Osteoblast (primary cell): ENCODE measurements at regions not wholly inside any gene's neighbourhood (a gene's known extent, or its start where the extent isn't known, plus 50 kb on each side); places are given as distances from the start of the nearest gene placed in this dataset.

Experiments used
- DNase-seq: peaks from one replicate; pipeline ENCODE4 v3.0.0; 2011; ENCODE audit warnings: low spot score, mixed read lengths; ENCODE audit not compliant: insufficient read length; ENCODE audit errors: missing footprints
- H2AFZ ChIP-seq: 2 replicates; pipeline ENCODE4 v1.6.0; 2011; ENCODE audit warnings: mild to moderate bottlenecking, low read length
- H3K27ac ChIP-seq: 2 replicates; pipeline ENCODE4 v1.5.1; 2011; ENCODE audit warnings: mild to moderate bottlenecking, low read depth, low read length, moderate library complexity
- H3K27me3 ChIP-seq: 2 replicates; pipeline ENCODE4 v1.6.0; 2012; ENCODE audit warnings: mild to moderate bottlenecking, control low read depth, inconsistent platforms, low read length, moderate library complexity; ENCODE audit not compliant: insufficient read depth
- H3K36me3 ChIP-seq: 2 replicates; pipeline ENCODE4 v1.5.1; 2011; ENCODE audit warnings: mild to moderate bottlenecking, low read length, control low read depth, moderate library complexity; ENCODE audit not compliant: insufficient read depth
- H3K4me1 ChIP-seq: 2 replicates; pipeline ENCODE4 v1.5.1; 2011; ENCODE audit warnings: mild to moderate bottlenecking, low read length, control low read depth, moderate library complexity; ENCODE audit not compliant: insufficient read depth
- H3K4me2 ChIP-seq: 2 replicates; pipeline ENCODE4 v1.6.0; 2011; ENCODE audit warnings: mild to moderate bottlenecking, low read length; ENCODE audit not compliant: insufficient read depth
- H3K4me3 ChIP-seq: fragments of 200-600 bp; sonication (generic); 3 replicates; pipeline ENCODE4 v1.5.1; 2012; ENCODE audit warnings: mild to moderate bottlenecking, low read length, inconsistent platforms; ENCODE audit not compliant: insufficient read depth
- H3K79me2 ChIP-seq: 2 replicates; pipeline ENCODE4 v1.6.0; 2012; ENCODE audit warnings: mild to moderate bottlenecking, low read length, control low read depth, inconsistent platforms; ENCODE audit not compliant: insufficient read depth
- H3K9me3 ChIP-seq: 2 replicates; pipeline ENCODE4 v1.5.1; 2011; ENCODE audit warnings: low read depth, low read length, control low read depth
- H4K20me1 ChIP-seq: 2 replicates; pipeline ENCODE4 v1.6.0; 2012; ENCODE audit warnings: mild to moderate bottlenecking, low read length, control low read depth; ENCODE audit not compliant: insufficient read depth
- CTCF ChIP-seq: IDR thresholded peaks from 2 replicates; pipeline ENCODE4 v1.5.1; 2011; ENCODE audit warnings: mild to moderate bottlenecking, low read depth, low read length, moderate library complexity; ENCODE audit errors: extremely low read depth

- Histone ChIP-seq H3K27me3 (no peaks in the 10 kb centered on the region), H2AFZ (no peak overlapping the region), H3K79me2 (no peaks in the 10 kb centered on the region), H3K4me3 (no peak overlapping the region), H3K36me3 (no peaks in the 10 kb centered on the region), H3K4me2 (no peak overlapping the region), H3K9me3 (no peaks in the 10 kb centered on the region), H3K4me1 (no peaks in the 10 kb centered on the region), H4K20me1 (no peaks in the 10 kb centered on the region), H3K27ac (no peak overlapping the region)
- TF ChIP-seq CTCF: no peak
- DNase-seq: no peak
Measured at GRCh38 chr7:124652237-124652636, 113.4 kb downstream of the GPR37 start.

- no peaks in the 10 kb centered on the region for H3K9me3 ChIP-seq
- no peak overlapping the region for H3K4me3 ChIP-seq
- H3K4me1 ChIP-seq: no peaks in the 10 kb centered on the region
- H3K79me2 ChIP-seq: no peaks in the 10 kb centered on the region
- H2AFZ ChIP-seq: no peak overlapping the region
- DNase-seq: no peak
- no peak overlapping the region for H3K4me2 ChIP-seq
- no peak for TF ChIP-seq CTCF
- no peak overlapping the region for H3K27ac ChIP-seq
- H3K27me3 ChIP-seq: no peaks in the 10 kb centered on the region
- no peaks in the 10 kb centered on the region for H3K36me3 ChIP-seq
- H4K20me1 ChIP-seq: no peaks in the 10 kb centered on the region
Measured at GRCh38 chr7:124651136-124651535, 114.5 kb downstream of the GPR37 start.

GRCh38 chr7:124649397-124650014, 116.1 kb downstream of the GPR37 start:
- Histone ChIP-seq H3K4me3 (peak overlapping the region; percentile 44), H3K9me3 (no peaks in the 10 kb centered on the region), H4K20me1 (no peaks in the 10 kb centered on the region), H3K4me2 (peak overlapping the region; percentile 38), H3K4me1 (no peaks in the 10 kb centered on the region), H3K27ac (no peak overlapping the region), H2AFZ (peak overlapping the region; percentile 44), H3K79me2 (no peaks in the 10 kb centered on the region), H3K36me3 (no peaks in the 10 kb centered on the region), H3K27me3 (no peaks in the 10 kb centered on the region)
- no peak for DNase-seq
- TF ChIP-seq CTCF: no peak

GRCh38 chr7:124647630-124648306, 117.8 kb downstream of the GPR37 start:
- Histone ChIP-seq H2AFZ (no peak overlapping the region), H3K27me3 (no peaks in the 10 kb centered on the region), H3K36me3 (no peaks in the 10 kb centered on the region), H4K20me1 (no peaks in the 10 kb centered on the region), H3K79me2 (no peaks in the 10 kb centered on the region), H3K4me2 (no peak overlapping the region), H3K27ac (no peak overlapping the region), H3K4me1 (no peaks in the 10 kb centered on the region), H3K4me3 (no peak overlapping the region), H3K9me3 (no peaks in the 10 kb centered on the region)
- TF ChIP-seq CTCF: no peak
- no peak for DNase-seq
